ENCODE measurements at regions not wholly inside any gene's neighbourhood (a gene's known extent, or its start where the extent isn't known, plus 50 kb on each side); places are given as distances from the start of the nearest gene placed in this dataset.

DNA sequence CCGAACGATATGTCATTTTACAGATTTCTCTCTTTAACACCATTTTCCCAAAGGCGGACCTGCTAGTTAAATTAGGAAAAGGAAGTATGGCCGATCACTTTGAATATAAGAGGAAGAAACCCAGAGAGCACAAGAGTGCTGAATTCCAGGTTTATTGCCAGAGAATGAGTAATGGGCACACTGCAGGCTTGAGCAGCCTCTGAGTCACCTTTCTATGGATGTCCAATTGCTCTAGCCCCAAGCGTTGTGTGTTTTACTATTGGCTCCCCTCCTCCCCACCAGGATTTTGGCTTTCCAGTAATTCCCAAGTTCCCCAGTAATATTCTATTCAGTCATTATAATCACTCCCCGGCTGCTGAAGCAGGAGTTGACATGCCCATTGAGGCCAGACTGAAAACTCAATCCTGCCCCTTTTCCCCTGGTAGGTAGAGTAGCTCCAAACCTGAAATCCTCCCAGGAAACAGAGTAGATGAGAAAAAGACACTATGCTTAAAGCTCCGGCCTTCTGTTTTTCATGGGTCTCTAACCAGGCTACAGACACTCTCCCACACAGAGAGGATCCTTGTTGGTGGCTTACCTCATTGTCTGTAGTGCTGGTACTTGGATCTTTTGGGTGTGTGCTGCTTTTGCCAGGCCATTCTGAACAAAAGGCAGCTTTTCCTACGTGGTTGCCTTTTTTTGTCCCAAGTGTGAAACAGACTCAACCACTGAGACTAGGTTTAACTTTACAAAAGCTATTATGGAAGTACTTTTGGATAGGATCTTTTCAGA lies 704.3 kb upstream of the FLRT2 start (continued):
- TF ChIP-seq, protein P1, sequence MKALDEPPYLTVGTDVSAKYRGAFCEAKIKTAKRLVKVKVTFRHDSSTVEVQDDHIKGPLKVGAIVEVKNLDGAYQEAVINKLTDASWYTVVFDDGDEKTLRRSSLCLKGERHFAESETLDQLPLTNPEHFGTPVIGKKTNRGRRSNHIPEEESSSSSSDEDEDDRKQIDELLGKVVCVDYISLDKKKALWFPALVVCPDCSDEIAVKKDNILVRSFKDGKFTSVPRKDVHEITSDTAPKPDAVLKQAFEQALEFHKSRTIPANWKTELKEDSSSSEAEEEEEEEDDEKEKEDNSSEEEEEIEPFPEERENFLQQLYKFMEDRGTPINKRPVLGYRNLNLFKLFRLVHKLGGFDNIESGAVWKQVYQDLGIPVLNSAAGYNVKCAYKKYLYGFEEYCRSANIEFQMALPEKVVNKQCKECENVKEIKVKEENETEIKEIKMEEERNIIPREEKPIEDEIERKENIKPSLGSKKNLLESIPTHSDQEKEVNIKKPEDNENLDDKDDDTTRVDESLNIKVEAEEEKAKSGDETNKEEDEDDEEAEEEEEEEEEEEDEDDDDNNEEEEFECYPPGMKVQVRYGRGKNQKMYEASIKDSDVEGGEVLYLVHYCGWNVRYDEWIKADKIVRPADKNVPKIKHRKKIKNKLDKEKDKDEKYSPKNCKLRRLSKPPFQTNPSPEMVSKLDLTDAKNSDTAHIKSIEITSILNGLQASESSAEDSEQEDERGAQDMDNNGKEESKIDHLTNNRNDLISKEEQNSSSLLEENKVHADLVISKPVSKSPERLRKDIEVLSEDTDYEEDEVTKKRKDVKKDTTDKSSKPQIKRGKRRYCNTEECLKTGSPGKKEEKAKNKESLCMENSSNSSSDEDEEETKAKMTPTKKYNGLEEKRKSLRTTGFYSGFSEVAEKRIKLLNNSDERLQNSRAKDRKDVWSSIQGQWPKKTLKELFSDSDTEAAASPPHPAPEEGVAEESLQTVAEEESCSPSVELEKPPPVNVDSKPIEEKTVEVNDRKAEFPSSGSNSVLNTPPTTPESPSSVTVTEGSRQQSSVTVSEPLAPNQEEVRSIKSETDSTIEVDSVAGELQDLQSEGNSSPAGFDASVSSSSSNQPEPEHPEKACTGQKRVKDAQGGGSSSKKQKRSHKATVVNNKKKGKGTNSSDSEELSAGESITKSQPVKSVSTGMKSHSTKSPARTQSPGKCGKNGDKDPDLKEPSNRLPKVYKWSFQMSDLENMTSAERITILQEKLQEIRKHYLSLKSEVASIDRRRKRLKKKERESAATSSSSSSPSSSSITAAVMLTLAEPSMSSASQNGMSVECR (CRISPR knock-in tag; IDR thresholded peaks at IDR 0.05; ENCODE audit: borderline replicate concordance), result no peak
- TF ChIP-seq ELF4 (CRISPR knock-in tag; IDR thresholded peaks at IDR 0.05; ENCODE audit: low read depth) (no peak), ZNF317 (CRISPR knock-in tag; IDR thresholded peaks at IDR 0.05; ENCODE audit: borderline replicate concordance, low read depth) (no peak)
- TF ChIP-seq, protein P2, sequence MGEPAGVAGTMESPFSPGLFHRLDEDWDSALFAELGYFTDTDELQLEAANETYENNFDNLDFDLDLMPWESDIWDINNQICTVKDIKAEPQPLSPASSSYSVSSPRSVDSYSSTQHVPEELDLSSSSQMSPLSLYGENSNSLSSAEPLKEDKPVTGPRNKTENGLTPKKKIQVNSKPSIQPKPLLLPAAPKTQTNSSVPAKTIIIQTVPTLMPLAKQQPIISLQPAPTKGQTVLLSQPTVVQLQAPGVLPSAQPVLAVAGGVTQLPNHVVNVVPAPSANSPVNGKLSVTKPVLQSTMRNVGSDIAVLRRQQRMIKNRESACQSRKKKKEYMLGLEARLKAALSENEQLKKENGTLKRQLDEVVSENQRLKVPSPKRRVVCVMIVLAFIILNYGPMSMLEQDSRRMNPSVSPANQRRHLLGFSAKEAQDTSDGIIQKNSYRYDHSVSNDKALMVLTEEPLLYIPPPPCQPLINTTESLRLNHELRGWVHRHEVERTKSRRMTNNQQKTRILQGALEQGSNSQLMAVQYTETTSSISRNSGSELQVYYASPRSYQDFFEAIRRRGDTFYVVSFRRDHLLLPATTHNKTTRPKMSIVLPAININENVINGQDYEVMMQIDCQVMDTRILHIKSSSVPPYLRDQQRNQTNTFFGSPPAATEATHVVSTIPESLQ (CRISPR knock-in tag; IDR thresholded peaks at IDR 0.05), result no peak
- TF ChIP-seq, protein P3, sequence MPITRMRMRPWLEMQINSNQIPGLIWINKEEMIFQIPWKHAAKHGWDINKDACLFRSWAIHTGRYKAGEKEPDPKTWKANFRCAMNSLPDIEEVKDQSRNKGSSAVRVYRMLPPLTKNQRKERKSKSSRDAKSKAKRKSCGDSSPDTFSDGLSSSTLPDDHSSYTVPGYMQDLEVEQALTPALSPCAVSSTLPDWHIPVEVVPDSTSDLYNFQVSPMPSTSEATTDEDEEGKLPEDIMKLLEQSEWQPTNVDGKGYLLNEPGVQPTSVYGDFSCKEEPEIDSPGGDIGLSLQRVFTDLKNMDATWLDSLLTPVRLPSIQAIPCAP (CRISPR knock-in tag; IDR thresholded peaks at IDR 0.05), result no peak
- TF ChIP-seq, protein P4, sequence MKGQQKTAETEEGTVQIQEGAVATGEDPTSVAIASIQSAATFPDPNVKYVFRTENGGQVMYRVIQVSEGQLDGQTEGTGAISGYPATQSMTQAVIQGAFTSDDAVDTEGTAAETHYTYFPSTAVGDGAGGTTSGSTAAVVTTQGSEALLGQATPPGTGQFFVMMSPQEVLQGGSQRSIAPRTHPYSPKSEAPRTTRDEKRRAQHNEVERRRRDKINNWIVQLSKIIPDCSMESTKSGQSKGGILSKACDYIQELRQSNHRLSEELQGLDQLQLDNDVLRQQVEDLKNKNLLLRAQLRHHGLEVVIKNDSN (CRISPR knock-in tag; IDR thresholded peaks at IDR 0.05), result no peak

DNA sequence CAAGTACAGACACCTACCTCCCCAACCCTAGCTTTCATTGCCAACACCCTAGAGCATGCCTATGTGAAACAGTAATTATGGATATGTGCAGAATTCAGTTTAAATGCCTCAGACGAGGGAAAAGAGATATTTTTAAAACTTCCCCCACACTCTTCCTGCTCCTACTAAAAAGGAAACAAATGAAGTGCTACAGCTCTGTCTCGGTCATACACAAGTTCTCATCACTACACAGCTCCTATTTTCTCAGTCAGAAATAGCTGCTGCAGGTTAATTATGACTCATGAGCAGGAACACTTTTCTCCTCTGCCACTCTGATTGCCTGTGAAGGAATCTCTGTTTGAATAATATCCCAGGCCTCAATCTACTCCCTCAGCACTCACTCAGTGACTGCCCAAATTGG lies 703.6 kb upstream of the FLRT2 start:
- Mint-ChIP-seq H3K27me3 (ENCODE audit: low read depth) (peaks cover 24% of the 10 kb centered on the region), H3K27ac (no peak overlapping the region), H3K9me3 (peaks cover 18% of the 10 kb centered on the region), H3K4me3 (no peak overlapping the region), H3K4me1 (peaks cover 30% of the 10 kb centered on the region), H3K36me3 (peaks cover 17% of the 10 kb centered on the region)
- DNase-seq (ENCODE audit: low spot score), result no peak
- ChIA-PET POLR2A (no interaction called here), CTCF (interaction anchor here (1.3 kb wide), 1 partner anchor 59 kb away, joined by 3 read pairs; no protein-coding TSS in a partner anchor)
- no peak for ATAC-seq
- no peak for TF ChIP-seq ZNF121 (CRISPR knock-in tag; IDR thresholded peaks at IDR 0.05)
- TF ChIP-seq TP53 (CRISPR knock-in tag; IDR thresholded peaks at IDR 0.05), result no peak
- TF ChIP-seq, protein P5, sequence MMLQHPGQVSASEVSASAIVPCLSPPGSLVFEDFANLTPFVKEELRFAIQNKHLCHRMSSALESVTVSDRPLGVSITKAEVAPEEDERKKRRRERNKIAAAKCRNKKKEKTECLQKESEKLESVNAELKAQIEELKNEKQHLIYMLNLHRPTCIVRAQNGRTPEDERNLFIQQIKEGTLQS (CRISPR knock-in tag; conservative IDR thresholded peaks at IDR 0.05), result no peak
- TF ChIP-seq, protein P6, sequence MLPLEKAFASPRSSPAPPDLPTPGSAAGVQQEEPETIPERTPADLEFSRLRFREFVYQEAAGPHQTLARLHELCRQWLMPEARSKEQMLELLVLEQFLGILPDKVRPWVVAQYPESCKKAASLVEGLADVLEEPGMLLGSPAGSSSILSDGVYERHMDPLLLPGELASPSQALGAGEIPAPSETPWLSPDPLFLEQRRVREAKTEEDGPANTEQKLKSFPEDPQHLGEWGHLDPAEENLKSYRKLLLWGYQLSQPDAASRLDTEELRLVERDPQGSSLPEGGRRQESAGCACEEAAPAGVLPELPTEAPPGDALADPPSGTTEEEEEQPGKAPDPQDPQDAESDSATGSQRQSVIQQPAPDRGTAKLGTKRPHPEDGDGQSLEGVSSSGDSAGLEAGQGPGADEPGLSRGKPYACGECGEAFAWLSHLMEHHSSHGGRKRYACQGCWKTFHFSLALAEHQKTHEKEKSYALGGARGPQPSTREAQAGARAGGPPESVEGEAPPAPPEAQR (CRISPR knock-in tag; IDR thresholded peaks at IDR 0.05), result no peak
- no peak for TF ChIP-seq EMX1 (CRISPR knock-in tag; IDR thresholded peaks at IDR 0.05)
- no peak for TF ChIP-seq PRRX2 (CRISPR knock-in tag; IDR thresholded peaks at IDR 0.05)
- no peak for TF ChIP-seq NFYB (CRISPR knock-in tag; conservative IDR thresholded peaks at IDR 0.05; ENCODE audit: low read depth)
- TF ChIP-seq, protein P7, sequence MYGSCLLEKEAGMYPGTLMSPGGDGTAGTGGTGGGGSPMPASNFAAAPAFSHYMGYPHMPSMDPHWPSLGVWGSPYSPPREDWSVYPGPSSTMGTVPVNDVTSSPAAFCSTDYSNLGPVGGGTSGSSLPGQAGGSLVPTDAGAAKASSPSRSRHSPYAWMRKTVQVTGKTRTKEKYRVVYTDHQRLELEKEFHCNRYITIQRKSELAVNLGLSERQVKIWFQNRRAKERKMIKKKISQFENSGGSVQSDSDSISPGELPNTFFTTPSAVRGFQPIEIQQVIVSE (CRISPR knock-in tag; IDR thresholded peaks at IDR 0.05; ENCODE audit: borderline replicate concordance), result no peak
- TF ChIP-seq NR3C1 (CRISPR knock-in tag; conservative IDR thresholded peaks at IDR 0.05; ENCODE audit: low read depth), result no peak
- TF ChIP-seq RELA (CRISPR knock-in tag; IDR thresholded peaks at IDR 0.05; ENCODE audit: borderline replicate concordance), result no peak

Measured in WTC11 (cell line).